ENCODE measurements at regions not wholly inside any gene's neighbourhood (a gene's known extent, or its start where the extent isn't known, plus 50 kb on each side); places are given as distances from the start of the nearest gene placed in this dataset.

DNA sequence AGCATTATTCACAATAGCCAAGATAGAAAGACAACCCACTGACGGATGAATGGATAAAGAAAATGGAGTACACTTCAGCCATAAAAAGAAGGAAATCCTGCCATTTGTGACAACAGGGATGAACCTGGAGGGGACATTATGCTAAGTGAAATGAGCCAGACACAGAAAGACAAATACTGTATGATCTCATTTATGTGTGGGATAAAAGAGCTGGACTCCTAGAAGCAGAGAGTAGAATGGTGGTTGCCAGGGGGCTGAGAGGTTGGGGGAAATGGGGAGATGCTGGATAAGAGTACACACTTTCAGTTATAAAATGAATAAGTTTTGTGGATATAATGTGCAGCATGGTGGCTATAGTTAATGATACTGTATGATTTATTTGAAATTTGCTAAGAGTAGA lies 124.4 kb downstream of the SEC23IP start:
- no peak overlapping the region for H3K27ac ChIP-seq (replicated peaks)
- peaks cover 9% of the 10 kb centered on the region for H3K27me3 ChIP-seq (ENCODE audit: insufficient read depth, poor library complexity, severe bottlenecking)
- TF ChIP-seq POLR2AphosphoS5 (IDR thresholded peaks at IDR 0.05; ENCODE audit: low read depth) (no peak), GABPA (IDR thresholded peaks at IDR 0.05; ENCODE audit: low read depth) (no peak), SPI1 (IDR thresholded peaks at IDR 0.05; ENCODE audit: borderline replicate concordance, low read depth) (no peak)
- TF ChIP-seq, protein P1, sequence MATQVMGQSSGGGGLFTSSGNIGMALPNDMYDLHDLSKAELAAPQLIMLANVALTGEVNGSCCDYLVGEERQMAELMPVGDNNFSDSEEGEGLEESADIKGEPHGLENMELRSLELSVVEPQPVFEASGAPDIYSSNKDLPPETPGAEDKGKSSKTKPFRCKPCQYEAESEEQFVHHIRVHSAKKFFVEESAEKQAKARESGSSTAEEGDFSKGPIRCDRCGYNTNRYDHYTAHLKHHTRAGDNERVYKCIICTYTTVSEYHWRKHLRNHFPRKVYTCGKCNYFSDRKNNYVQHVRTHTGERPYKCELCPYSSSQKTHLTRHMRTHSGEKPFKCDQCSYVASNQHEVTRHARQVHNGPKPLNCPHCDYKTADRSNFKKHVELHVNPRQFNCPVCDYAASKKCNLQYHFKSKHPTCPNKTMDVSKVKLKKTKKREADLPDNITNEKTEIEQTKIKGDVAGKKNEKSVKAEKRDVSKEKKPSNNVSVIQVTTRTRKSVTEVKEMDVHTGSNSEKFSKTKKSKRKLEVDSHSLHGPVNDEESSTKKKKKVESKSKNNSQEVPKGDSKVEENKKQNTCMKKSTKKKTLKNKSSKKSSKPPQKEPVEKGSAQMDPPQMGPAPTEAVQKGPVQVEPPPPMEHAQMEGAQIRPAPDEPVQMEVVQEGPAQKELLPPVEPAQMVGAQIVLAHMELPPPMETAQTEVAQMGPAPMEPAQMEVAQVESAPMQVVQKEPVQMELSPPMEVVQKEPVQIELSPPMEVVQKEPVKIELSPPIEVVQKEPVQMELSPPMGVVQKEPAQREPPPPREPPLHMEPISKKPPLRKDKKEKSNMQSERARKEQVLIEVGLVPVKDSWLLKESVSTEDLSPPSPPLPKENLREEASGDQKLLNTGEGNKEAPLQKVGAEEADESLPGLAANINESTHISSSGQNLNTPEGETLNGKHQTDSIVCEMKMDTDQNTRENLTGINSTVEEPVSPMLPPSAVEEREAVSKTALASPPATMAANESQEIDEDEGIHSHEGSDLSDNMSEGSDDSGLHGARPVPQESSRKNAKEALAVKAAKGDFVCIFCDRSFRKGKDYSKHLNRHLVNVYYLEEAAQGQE (IDR thresholded peaks at IDR 0.05; ENCODE audit: insufficient replicate concordance, low read depth): no peak
- TF ChIP-seq, protein P2, sequence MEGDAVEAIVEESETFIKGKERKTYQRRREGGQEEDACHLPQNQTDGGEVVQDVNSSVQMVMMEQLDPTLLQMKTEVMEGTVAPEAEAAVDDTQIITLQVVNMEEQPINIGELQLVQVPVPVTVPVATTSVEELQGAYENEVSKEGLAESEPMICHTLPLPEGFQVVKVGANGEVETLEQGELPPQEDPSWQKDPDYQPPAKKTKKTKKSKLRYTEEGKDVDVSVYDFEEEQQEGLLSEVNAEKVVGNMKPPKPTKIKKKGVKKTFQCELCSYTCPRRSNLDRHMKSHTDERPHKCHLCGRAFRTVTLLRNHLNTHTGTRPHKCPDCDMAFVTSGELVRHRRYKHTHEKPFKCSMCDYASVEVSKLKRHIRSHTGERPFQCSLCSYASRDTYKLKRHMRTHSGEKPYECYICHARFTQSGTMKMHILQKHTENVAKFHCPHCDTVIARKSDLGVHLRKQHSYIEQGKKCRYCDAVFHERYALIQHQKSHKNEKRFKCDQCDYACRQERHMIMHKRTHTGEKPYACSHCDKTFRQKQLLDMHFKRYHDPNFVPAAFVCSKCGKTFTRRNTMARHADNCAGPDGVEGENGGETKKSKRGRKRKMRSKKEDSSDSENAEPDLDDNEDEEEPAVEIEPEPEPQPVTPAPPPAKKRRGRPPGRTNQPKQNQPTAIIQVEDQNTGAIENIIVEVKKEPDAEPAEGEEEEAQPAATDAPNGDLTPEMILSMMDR (IDR thresholded peaks at IDR 0.05; ENCODE audit: insufficient read depth, low read length): no peak
- H3K4me3 ChIP-seq (replicated peaks; ENCODE audit: insufficient read depth, low read length): no peak overlapping the region
- no peak for DNase-seq (ENCODE audit: low read depth in 1 of 2, low spot score in 1 of 2)

DNA sequence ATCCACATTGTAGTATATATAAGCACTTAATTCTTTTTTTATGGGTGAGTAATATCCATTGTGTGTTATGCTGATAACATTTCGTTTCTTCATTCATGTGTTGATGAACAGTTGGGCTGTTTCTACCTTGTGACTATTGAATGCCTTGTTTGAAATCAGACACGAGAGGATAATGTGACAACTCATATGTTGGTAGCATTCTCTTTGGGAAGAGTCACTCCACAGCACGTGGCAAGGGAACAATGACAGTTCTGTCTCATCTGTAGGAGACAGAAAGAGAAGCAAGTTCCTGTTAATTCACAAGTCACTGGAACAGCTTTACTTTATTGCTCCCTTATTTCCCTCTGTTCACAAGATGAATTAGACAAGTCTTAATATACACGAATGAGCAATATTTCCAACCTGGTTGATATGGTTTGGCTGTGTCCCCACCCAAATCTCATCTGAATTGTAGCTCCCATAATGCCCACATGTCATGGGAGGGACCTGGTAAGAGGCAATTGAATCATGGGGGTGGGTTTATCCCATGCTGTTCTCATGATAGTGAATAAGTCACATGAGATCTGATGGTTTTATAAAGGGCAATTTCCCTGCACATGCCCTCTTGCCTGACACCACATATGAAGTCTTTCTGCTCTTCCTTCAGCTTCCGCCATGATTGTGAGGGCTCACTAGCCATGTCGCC lies 125.3 kb downstream of the SEC23IP start:
- no peak overlapping the region for H3K4me3 ChIP-seq (replicated peaks; ENCODE audit: insufficient read depth, low read length)
- H3K27me3 ChIP-seq (ENCODE audit: insufficient read depth, poor library complexity, severe bottlenecking): peaks cover 6% of the 10 kb centered on the region
- no peak overlapping the region for H3K27ac ChIP-seq (replicated peaks)
- no peak for TF ChIP-seq GABPA (IDR thresholded peaks at IDR 0.05; ENCODE audit: low read depth)
- DNase-seq (ENCODE audit: low read depth in 1 of 2, low spot score in 1 of 2): no peak

DNA sequence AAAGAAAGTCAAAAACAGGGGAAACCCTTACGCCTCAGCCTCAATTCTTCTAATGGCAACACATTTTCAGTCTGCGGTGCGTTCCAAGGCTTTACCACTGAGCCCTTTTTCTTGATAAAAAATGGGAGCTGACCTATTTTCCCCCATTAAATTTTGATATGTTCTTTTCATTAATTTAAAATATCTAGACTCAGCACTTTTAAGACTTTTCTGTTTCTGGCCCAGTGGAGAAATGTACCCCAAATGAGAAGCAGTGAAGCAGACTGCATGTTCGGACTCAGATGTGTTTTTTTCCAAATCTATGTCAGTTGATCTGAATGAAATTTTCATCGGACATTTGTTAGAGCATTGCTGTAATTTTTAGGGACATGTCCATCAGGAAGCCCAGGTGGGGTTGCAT lies 126.2 kb downstream of the SEC23IP start:
- Histone ChIP-seq H3K4me3 (replicated peaks; ENCODE audit: insufficient read depth, low read length) (no peak overlapping the region), H3K27ac (replicated peaks) (no peak overlapping the region), H3K27me3 (ENCODE audit: insufficient read depth, poor library complexity, severe bottlenecking) (peaks cover 3% of the 10 kb centered on the region)
- no peak for TF ChIP-seq GABPA (IDR thresholded peaks at IDR 0.05; ENCODE audit: low read depth)
- no peak for TF ChIP-seq SPI1 (IDR thresholded peaks at IDR 0.05; ENCODE audit: borderline replicate concordance, low read depth)
- TF ChIP-seq POLR2AphosphoS5 (IDR thresholded peaks at IDR 0.05; ENCODE audit: low read depth): no peak
- TF ChIP-seq, protein P1 (IDR thresholded peaks at IDR 0.05; ENCODE audit: insufficient replicate concordance, low read depth): no peak
- TF ChIP-seq, protein P2 (IDR thresholded peaks at IDR 0.05; ENCODE audit: insufficient read depth, low read length): no peak
- DNase-seq (ENCODE audit: low read depth in 1 of 2, low spot score in 1 of 2): no peak

DNA sequence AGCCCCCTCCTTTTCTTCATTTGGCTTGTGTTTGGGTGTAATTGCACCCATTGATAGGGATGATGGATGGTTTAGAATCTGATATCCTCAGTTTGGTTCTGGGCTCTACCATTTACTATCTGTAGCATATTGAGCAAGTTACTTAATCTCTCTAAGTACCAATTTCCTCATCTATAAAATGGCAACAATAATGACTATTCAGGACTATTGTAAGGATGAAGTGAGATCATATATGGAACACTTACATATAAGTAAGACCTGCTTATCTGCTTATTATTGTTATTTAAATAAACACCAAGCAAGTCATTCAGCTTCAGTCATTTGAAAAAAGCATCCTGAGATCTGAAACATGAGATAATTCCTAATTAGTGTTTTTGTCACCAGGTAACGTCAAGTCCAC lies 127.0 kb downstream of the SEC23IP start:
- no peak overlapping the region for H3K4me3 ChIP-seq (replicated peaks; ENCODE audit: insufficient read depth, low read length)
- DNase-seq (ENCODE audit: low read depth in 1 of 2, low spot score in 1 of 2): no peak
- H3K27ac ChIP-seq (replicated peaks): no peak overlapping the region
- H3K27me3 ChIP-seq (ENCODE audit: insufficient read depth, poor library complexity, severe bottlenecking): no peaks in the 10 kb centered on the region
- TF ChIP-seq, protein P2 (IDR thresholded peaks at IDR 0.05; ENCODE audit: insufficient read depth, low read length): no peak
- TF ChIP-seq SPI1 (IDR thresholded peaks at IDR 0.05; ENCODE audit: borderline replicate concordance, low read depth) (no peak), POLR2AphosphoS5 (IDR thresholded peaks at IDR 0.05; ENCODE audit: low read depth) (no peak), GABPA (IDR thresholded peaks at IDR 0.05; ENCODE audit: low read depth) (no peak)
- TF ChIP-seq, protein P1 (IDR thresholded peaks at IDR 0.05; ENCODE audit: insufficient replicate concordance, low read depth): no peak

Measured in HL-60 (cell line).